HUDEP-2 (cell line): ENCODE measurements at regions not wholly inside any gene's neighbourhood (a gene's known extent, or its start where the extent isn't known, plus 50 kb on each side); places are given as distances from the start of the nearest gene placed in this dataset.
"Not testable (repeated sequence)": the region's sequence is repeated elsewhere in the genome, so short reads cannot be mapped to it uniquely, and the experiment has no call there.

Source experiments
- DNase-seq, 76 experiments: peaks; one replicate each; lab custom pipeline; 2025; ENCODE audit not compliant: unreplicated experiment in 76 of 76; lab: John Stamatoyannopoulos, UW

- DNase-seq, result peak in 2 of 76 experiments; percentile 3 to 10
Observed at GRCh38 chr10:38356527-38356926, 262.4 kb downstream of the ZNF37A start.

- not testable (repeated sequence) for DNase-seq
Observed at GRCh38 chr10:38362514-38362913, 268.4 kb downstream of the ZNF37A start.

DNA sequence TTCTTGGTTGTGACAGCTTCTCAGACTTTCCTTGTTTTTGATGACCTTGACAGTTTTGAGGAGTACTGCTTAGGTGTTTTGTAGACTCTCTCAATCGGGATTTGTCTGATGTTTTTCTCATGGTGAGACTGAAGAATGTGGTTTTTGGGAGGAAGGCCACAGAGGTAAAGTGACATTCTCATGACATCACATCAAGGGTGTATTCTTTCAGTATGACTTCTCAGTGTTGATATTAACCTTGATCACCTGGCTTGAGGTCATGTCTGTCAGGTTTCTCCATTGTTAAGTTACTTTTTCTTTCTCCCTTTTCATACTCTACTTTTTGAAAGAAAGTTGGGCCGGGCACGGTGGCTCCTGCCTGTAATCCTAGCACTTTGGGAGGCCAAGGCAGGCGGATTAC, 269.9 kb downstream of the ZNF37A start:
- not testable (repeated sequence) for DNase-seq

DNA sequence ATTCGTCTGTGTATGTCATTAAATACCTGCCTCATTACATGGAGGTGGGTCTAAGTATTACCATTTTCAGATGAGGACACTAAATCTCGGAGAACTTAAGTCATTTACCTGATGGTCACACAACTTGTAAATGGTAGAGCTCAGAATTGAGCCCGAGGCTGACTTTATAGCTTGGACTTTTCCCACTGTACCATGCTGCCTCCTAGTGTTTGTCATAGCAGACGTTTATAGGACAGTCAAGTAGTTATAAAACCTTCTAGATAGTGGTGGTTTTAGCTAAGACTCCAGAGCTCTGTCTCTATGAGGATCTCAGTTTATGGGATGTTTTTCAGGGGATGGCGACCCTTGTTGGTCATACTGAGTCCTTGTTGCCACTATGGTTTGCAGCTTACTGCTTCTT, 271.8 kb downstream of the ZNF37A start:
- peak in 16 of 76 experiments; percentile 0 to 25 (median 12) for DNase-seq

GRCh38 chr10:38383800-38384199, 289.7 kb downstream of the ZNF37A start:
- not testable (repeated sequence) for DNase-seq

DNA sequence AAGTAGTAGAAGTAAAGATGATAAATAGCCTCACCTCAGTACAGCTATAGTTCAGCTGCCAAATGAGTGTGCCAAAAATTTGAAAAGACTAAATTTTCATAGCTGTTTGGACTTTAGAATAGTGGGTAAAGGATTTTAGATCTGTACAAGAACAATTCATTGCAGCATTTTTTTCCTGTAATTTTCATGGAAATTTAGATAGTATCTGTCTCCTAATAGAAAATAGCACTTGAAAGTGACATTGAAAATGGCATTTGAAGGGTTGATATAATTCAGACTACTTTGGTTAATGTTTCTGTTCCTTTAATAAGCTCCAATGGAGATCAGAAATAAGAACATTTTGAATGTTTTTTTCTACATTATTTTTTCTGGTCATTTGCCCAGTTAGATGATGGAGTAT, 292.7 kb downstream of the ZNF37A start:
- DNase-seq, result not testable (repeated sequence)

DNA sequence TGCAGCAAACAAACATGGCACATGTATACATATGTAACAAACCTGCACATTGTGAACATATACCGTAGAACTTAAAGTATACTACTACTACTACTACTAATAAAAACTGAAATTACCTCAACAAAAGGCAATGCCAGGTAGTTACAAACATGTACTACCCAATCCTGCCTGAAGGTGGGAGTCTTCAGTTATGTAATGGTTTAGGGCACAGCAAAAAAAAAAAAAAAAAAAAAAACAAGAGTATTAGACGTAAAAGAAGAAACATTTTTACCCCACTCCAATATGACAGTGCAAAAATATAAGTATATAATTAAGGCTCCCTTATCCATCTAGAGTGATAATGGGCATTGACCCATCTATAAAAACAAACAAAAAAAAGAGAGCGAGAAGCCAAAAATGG, 296.6 kb downstream of the ZNF37A start:
- peak in 17 of 76 experiments; percentile 0 to 30 (median 5) for DNase-seq

GRCh38 chr10:38395465-38395864, 301.3 kb downstream of the ZNF37A start:
- DNase-seq, result not testable (repeated sequence)

GRCh38 chr10:38396178-38396954, 302.2 kb downstream of the ZNF37A start:
- not testable (repeated sequence) for DNase-seq

DNA sequence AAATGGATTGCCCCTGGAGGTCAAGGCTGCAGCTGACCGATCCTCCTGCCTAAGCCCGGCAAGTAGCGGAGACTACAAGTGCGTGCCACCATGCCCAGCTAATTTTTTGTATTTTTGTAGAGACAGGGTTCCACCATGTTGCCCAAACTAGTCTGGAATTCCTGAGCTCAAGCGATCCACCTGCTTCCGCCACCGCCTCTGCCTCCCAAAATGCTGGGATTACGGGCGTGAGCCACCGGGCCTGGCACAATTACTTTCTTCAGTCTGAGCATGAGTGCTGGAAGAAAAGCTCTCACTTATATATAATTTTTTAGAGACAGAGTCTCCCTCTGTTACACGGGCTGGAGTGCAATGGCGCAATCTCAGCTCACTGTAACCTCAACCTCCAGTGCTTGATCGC, 307.4 kb downstream of the ZNF37A start:
- not testable (repeated sequence) for DNase-seq

DNA sequence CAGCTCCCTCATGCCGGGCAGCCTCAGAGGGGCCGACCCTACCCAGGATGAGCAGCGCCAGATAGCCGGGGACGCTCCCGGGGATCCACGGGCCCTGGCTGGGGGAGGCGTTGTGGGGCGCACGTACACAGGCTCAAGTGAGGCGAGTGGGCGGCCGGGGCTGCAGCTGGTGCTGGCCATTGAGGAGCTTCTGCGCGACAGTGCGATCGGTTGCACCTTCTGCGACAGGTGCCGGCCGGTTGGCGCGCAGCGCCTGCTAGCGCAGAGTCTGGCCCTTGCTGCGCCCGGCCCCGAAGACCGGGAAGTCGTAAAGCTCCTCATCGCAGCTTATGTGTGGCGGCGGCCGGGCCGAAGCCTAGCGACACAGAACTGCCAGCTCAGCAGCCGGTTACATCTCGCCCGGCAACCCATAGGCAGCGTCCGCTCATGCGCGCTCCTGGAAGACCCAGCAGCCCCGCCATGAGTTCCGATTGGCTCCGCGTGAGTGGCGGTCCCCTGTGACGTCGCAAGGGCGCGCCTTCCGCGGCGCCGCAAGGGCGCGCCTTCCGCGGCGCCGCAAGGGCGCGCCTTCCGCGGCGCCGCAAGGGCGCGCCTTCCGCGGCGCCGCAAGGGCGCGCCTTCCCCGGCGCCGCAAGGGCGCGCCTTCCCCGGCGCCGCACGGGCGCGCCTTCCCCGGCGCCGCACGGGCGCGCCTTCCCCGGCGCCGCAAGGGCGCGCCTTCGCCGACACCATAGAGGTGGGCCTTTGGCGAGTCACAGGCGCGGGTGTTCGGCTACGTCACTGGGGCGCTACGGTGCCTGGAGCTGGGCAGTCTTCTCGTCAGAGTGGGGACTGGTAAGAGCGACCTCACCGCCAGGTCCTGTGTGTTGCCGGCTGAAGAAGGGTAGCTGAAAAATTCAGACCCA, 308.6 kb downstream of the ZNF37A start:
- DNase-seq, result peak in 74 of 76 experiments; percentile 33 to 89 (median 79)

- DNase-seq, result not testable (repeated sequence)
Observed at GRCh38 chr10:38403347-38404117, 309.4 kb downstream of the ZNF37A start.

DNA sequence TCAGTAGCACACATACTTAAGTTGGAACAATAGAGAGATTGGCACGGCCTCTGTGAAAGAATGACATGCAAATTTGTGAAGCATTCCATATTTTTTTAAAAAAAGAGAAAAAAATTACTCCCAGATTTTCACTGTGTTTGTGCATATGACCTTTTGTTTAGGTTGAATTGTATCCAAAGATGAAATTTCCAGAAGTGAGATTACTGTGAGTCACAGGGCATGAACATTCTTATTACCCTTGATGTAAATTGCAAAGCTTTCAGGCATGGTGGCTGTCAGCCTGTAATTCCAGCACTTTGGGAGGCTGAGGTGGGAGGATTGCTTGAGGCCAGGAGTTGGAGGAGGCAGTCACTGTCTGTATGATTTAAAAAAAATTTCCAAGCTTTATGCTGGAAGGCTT, 329.5 kb downstream of the ZNF37A start:
- not testable (repeated sequence) for DNase-seq

- DNase-seq, result not testable (repeated sequence)
Observed at GRCh38 chr10:38430242-38430641, 336.1 kb downstream of the ZNF37A start.

DNA sequence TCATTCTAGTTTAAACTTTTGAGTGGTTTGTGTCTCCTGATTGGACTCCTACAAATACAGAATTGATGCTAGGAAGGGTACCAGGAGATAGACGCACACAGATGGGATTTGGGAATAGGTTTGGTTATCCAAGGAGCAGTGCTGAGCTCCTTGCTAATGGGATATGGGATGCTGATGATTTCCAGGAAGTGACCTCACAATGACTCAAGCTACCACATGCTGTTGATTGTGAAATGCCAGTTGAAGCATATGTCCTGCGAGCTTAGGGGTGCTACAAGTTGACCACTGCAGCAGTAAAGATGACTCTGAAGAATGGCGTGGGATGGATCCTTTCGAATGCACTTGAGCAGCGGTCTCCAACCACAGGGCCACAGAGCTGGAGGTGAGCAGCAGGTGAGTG, 343.2 kb downstream of the ZNF37A start:
- DNase-seq, result not testable (repeated sequence)

DNA sequence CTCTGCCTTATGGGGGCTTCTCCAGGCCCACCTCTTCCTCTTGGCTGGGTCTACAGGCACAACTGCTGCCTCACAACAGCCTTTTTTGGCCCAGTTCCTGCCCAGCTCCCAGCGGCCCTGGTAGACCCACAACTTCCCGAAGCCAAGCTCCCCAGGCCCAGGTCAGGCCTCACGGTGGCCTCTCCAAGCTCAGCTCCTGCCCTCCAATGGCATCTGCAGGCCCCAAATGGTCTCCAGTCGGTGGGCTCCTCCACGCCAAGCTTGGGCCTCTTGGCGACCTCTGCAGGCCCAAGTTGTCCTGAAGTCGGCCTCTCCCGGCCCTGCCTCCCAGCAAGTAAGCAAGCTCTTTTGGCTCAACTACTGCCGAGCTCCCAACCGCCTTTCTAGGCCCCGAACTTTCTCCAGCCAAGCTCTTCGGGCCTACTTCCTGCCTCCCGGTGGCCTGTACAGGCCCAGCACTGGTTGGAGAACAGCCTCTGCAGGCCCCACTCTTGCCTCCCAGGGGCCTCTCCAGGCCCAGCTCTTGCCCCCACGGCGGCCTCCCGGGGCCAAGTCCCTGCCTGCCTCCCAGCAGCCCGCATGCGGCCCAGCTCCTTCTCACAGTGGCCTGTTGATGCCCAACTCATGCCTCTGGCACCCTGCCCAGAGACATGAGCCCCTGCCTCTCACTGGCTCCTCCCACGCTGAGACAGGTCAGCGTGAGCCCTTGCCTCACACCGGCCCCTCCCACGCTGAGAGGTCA, 354.6 kb downstream of the ZNF37A start:
- not testable (repeated sequence) for DNase-seq

DNA sequence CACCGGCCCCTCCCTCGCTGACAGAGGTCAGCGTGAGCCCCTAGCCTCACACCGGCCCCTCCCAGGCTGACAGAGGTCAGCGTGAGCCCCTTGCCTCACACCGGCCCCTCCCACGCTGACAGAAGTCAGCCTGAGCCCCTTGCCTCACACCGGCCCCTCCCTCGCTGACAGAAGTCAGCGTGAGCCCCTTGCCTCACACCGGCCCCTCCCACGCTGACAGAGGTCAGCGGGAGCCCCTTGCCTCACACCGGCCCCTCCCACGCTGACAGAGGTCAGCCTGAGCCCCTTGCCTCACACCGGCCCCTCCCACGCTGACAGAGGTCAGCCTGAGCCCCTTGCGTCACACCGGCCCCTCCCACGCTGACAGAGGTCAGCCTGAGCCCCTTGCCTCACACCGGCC, 355.5 kb downstream of the ZNF37A start:
- not testable (repeated sequence) for DNase-seq

DNA sequence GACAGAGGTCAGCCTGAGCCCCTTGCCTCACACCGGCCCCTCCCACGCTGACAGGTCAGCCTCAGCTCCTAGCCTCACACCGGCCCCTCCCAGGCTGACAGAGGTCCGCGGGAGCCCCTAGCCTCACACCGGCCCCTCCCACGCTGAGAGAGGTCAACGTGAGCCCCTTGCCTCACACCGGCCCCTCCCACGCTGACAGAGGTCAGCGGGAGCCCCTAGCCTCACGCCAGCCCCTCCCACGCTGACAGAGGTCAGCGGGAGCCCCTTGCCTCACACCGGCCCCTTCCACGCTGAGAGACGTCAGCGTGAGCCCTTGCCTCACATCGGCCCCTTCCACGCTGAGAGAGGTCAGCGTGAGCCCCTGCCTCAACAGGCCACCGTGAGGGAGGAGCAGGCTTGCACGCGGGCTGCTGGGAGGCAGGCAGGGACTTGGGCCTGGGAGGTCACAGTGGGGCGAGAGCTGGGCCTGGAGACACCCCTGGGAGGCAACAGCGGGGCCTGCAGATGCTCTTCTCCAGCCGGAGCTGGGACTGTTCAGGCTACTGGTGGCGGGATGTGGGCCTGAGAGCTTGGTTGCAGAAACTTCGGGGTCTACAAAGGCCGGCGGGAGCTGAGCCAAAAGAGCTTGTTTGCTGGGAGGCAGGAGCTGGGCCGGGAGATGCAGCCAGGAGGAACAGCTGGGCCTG, 356.4 kb downstream of the ZNF37A start:
- not testable (repeated sequence) for DNase-seq

- DNase-seq, result not testable (repeated sequence)
Observed at GRCh38 chr10:38451306-38451967, 357.3 kb downstream of the ZNF37A start.
